H1 (cell line): ENCODE measurements at regions not wholly inside any gene's neighbourhood (a gene's known extent, or its start where the extent isn't known, plus 50 kb on each side); places are given as distances from the start of the nearest gene placed in this dataset.
A peak's percentile ranks its signal among the peaks of the same experiment; 100 is the strongest.

ENCODE experiments used
- CTCF ChIA-PET: fragments of 300-600 bp; sonication (Branson Sonifier 250); formaldehyde crosslinking; loops from one replicate; lab custom pipeline; 2021; ENCODE audit not compliant: partially characterized antibody; lab: Charles Lee
- POLR2A ChIA-PET: fragments of 300-600 bp; sonication (Branson Sonifier 250); formaldehyde crosslinking; loops from one replicate; lab custom pipeline; 2021; ENCODE audit warnings: inconsistent platforms; ENCODE audit not compliant: partially characterized antibody; lab: Charles Lee
- DNase-seq, 2 experiments: peaks; one replicate each; pipeline versions ENCODE4 v3.0.0 to v3.0.0-alpha.2; 2010 to 2022; ENCODE audit warnings: low spot score in 2 of 2, low read depth in 1 of 2, mixed read lengths in 1 of 2
- FAIRE-seq: peaks from 2 replicates; lab custom pipeline; 2011; peaks lifted over from hg19 to GRCh38; lab: Jason Lieb, UNC
- H2AFZ ChIP-seq: 2 replicates; pipeline ENCODE4 v1.8.1; 2012; ENCODE audit warnings: low read length, inconsistent platforms
- H2AK5ac ChIP-seq: 2 replicates; pipeline ENCODE4 v1.6.1; 2013; ENCODE audit warnings: low read depth, low read length
- H2BK120ac ChIP-seq: replicated peaks from 2 replicates; pipeline ENCODE3; 2013; ENCODE audit warnings: low read depth, low read length, inconsistent platforms
- H2BK12ac ChIP-seq: 2 replicates; pipeline ENCODE4 v1.6.1; 2013; ENCODE audit warnings: low read depth, low read length
- H2BK15ac ChIP-seq: 2 replicates; pipeline ENCODE4 v1.6.1; 2013; ENCODE audit warnings: low read length
- H2BK20ac ChIP-seq: 2 replicates; pipeline ENCODE4 v1.6.1; 2013; ENCODE audit warnings: low read length
- H2BK5ac ChIP-seq: 2 replicates; pipeline ENCODE4 v1.6.1; 2013; ENCODE audit warnings: low read depth, low read length
- H3K14ac ChIP-seq: 2 replicates; pipeline ENCODE4 v1.6.1; 2013; ENCODE audit warnings: inconsistent platforms; ENCODE audit not compliant: insufficient read length
- H3K18ac ChIP-seq: 2 replicates; pipeline ENCODE4 v1.6.1; 2013; ENCODE audit warnings: low read length; ENCODE audit errors: extremely low read depth
- H3K23ac ChIP-seq: 2 replicates; pipeline ENCODE4 v1.6.1; 2013; ENCODE audit warnings: inconsistent platforms; ENCODE audit not compliant: insufficient read length
- H3K23me2 ChIP-seq: 2 replicates; pipeline ENCODE4 v1.6.1; 2013; ENCODE audit warnings: low read depth, low read length
- H3K27ac ChIP-seq: 2 replicates; pipeline ENCODE4 v1.6.1; 2011; ENCODE audit warnings: low read depth, low read length, inconsistent platforms
- H3K27me3 ChIP-seq, 4 experiments: replicated peaks in 1 of 4; 1 replicate in 1 of 4; 2 replicates in 3 of 4; pipeline versions ENCODE4 v1.6.1 to v1.8.1; 2011 to 2013; ENCODE audit warnings: low read length in 3 of 4, mild to moderate bottlenecking in 3 of 4, inconsistent platforms in 2 of 4, mixed read lengths in 2 of 4, moderate library complexity in 1 of 4; ENCODE audit not compliant: control insufficient read depth in 3 of 4, insufficient read depth in 3 of 4; ENCODE audit errors: extremely low read depth in 1 of 4
- H3K36me3 ChIP-seq, 4 experiments: 2 replicates each; pipeline versions ENCODE4 v1.6.1 to v1.8.1; 2011 to 2013; ENCODE audit warnings: mild to moderate bottlenecking in 4 of 4, low read length in 3 of 4, moderate library complexity in 2 of 4, control low read depth in 1 of 4, inconsistent platforms in 1 of 4; ENCODE audit not compliant: insufficient read depth in 4 of 4, control insufficient read depth in 2 of 4
- H3K4ac ChIP-seq: replicated peaks from 2 replicates; pipeline ENCODE3; 2013; ENCODE audit warnings: low read length, low read depth, mixed read lengths, inconsistent platforms; ENCODE audit not compliant: insufficient read length
- H3K4me1 ChIP-seq, 4 experiments: replicated peaks in 1 of 4; 1 replicate in 1 of 4; 2 replicates in 3 of 4; pipeline versions ENCODE4 v1.6.1 to v1.8.1; 2011 to 2013; ENCODE audit warnings: low read length in 3 of 4, inconsistent platforms in 2 of 4, mixed read lengths in 1 of 4; ENCODE audit not compliant: insufficient read depth in 4 of 4, control insufficient read depth in 3 of 4
- H3K4me2 ChIP-seq, 2 experiments: 2 replicates each; pipeline versions ENCODE4 v1.6.1 to v1.8.1; 2011 to 2013; ENCODE audit warnings: low read depth in 2 of 2, low read length in 2 of 2, control low read depth in 1 of 2, inconsistent platforms in 1 of 2, mild to moderate bottlenecking in 1 of 2; ENCODE audit not compliant: insufficient read depth in 1 of 2
- H3K4me3 ChIP-seq, 4 experiments: fragments of 200-600, 300-600 bp in 1 of 4; sonication (generic), shearing (Covaris generic), sonication (Bioruptor Twin) in 1 of 4; 2 replicates each; pipeline versions ENCODE4 v1.5.1 to v1.8.1; 2011 to 2016; ENCODE audit warnings: low read length in 4 of 4, low read depth in 3 of 4, control low read depth in 2 of 4, inconsistent platforms in 2 of 4, mild to moderate bottlenecking in 2 of 4, mixed read lengths in 1 of 4, moderate library complexity in 1 of 4; ENCODE audit not compliant: insufficient read depth in 2 of 4; ENCODE audit errors: extremely low read depth in 1 of 4
- H3K56ac ChIP-seq: replicated peaks from 2 replicates; pipeline ENCODE3; 2013; ENCODE audit warnings: low read depth, mild to moderate bottlenecking, mixed read lengths, low read length, inconsistent platforms; ENCODE audit not compliant: insufficient read length
- H3K79me1 ChIP-seq: 2 replicates; pipeline ENCODE4 v1.6.1; 2013; ENCODE audit warnings: low read depth, low read length, control low read depth
- H3K79me2 ChIP-seq, 2 experiments: 2 replicates each; pipeline versions ENCODE4 v1.6.1 to v1.8.1; 2012 to 2013; ENCODE audit warnings: low read length in 2 of 2, mild to moderate bottlenecking in 2 of 2, inconsistent platforms in 1 of 2; ENCODE audit not compliant: insufficient read depth in 2 of 2, control insufficient read depth in 1 of 2
- H3K9ac ChIP-seq, 4 experiments: replicated peaks in 1 of 4; 1 replicate in 1 of 4; 2 replicates in 3 of 4; pipeline versions ENCODE4 v1.6.1 to v1.8.1; 2011 to 2013; ENCODE audit warnings: low read depth in 3 of 4, low read length in 3 of 4, control low read depth in 2 of 4, mild to moderate bottlenecking in 2 of 4, moderate library complexity in 2 of 4, inconsistent platforms in 1 of 4; ENCODE audit errors: extremely low read depth in 1 of 4
- H3K9me3 ChIP-seq, 2 experiments: 2 replicates each; pipeline versions ENCODE4 v1.6.1 to v1.8.1; 2012 to 2013; ENCODE audit warnings: mild to moderate bottlenecking in 2 of 2, moderate library complexity in 2 of 2, control low read depth in 1 of 2, inconsistent platforms in 1 of 2, low read depth in 1 of 2, low read length in 1 of 2, mixed read lengths in 1 of 2; ENCODE audit not compliant: insufficient read depth in 2 of 2
- H4K20me1 ChIP-seq, 2 experiments: replicated peaks in 1 of 2; 2 replicates each; pipeline versions ENCODE3 to v1.8.1; 2011 to 2013; ENCODE audit warnings: inconsistent platforms in 2 of 2, low read length in 2 of 2, mild to moderate bottlenecking in 1 of 2; ENCODE audit not compliant: insufficient read depth in 2 of 2, control insufficient read depth in 1 of 2
- H4K5ac ChIP-seq: 2 replicates; pipeline ENCODE4 v1.6.1; 2013; ENCODE audit warnings: low read length, low read depth, mixed read lengths, inconsistent platforms; ENCODE audit not compliant: insufficient read length
- H4K8ac ChIP-seq: 2 replicates; pipeline ENCODE4 v1.8.0; 2013; ENCODE audit warnings: mild to moderate bottlenecking, moderate library complexity, low read length, inconsistent platforms; ENCODE audit not compliant: insufficient read depth; ENCODE audit errors: extremely low read depth
- H4K91ac ChIP-seq: replicated peaks from 2 replicates; pipeline ENCODE3; 2013; ENCODE audit warnings: low read length, mixed read lengths, inconsistent platforms; ENCODE audit not compliant: insufficient read length
- CTCF ChIP-seq, 3 experiments: IDR thresholded peaks; 1 replicate in 2 of 3; 2 replicates in 1 of 3; pipeline versions ENCODE4 v1.5.1 to v1.6.1; 2011; ENCODE audit warnings: low read length in 3 of 3, mild to moderate bottlenecking in 3 of 3, inconsistent platforms in 2 of 3, low read depth in 1 of 3, moderate library complexity in 1 of 3; ENCODE audit not compliant: insufficient read depth in 1 of 3; ENCODE audit errors: control extremely low read depth in 1 of 3
- E2F6 ChIP-seq: IDR thresholded peaks from 2 replicates; pipeline ENCODE4 v1.6.1; 2012; ENCODE audit warnings: inconsistent platforms
- RAD21 ChIP-seq, 2 experiments: IDR thresholded peaks in 1 of 2; conservative IDR thresholded peaks in 1 of 2; 2 replicates each; pipeline ENCODE4 v1.6.1; 2011; ENCODE audit warnings: low read depth in 2 of 2, low read length in 2 of 2, improper control_type of control experiment in 1 of 2, inconsistent platforms in 1 of 2, mild to moderate bottlenecking in 1 of 2, moderate library complexity in 1 of 2
- RNF2 ChIP-seq: fragments of 200-900, 300-1000 bp; sonication (generic); IDR thresholded peaks from 2 replicates; pipeline ENCODE4 v1.7.1; 2016; ENCODE audit warnings: borderline replicate concordance, low read depth, mild to moderate bottlenecking, antibody characterized with exemption, low read length; ENCODE audit not compliant: poor library complexity, severe bottlenecking; ENCODE audit errors: missing control alignments
- WGBS, 2 experiments: shearing (Covaris generic) in 1 of 2; methylation state at CpG; one replicate each; pipeline versions ENCODE4 v1.1.6 to v1.1.7; 2013 to 2015; ENCODE audit warnings: low lambda C conversion rate in 2 of 2, mixed read lengths in 2 of 2, inconsistent platforms in 1 of 2, low coverage in 1 of 2, missing lambda C conversion rate in 1 of 2; ENCODE audit not compliant: insufficient replicate concordance in 2 of 2, insufficient coverage in 1 of 2, insufficient read length in 1 of 2; ENCODE audit errors: extremely low coverage in 1 of 2, missing lambda C conversion rate in 1 of 2; 5-methylcytosine and 5-hydroxymethylcytosine counted together

GRCh38 chr5:93252165-93252564 is 328.9 kb downstream of the NR2F1-AS1 start:
- no peak overlapping the region for H3K4me3 ChIP-seq
- FAIRE-seq (peak; percentile 28), DNase-seq (no peak)
- H3K4me2 ChIP-seq: no peak overlapping the region
- peak; percentile 47 to 60 for TF ChIP-seq RAD21 (IDR thresholded peaks at IDR 0.05 in 1 of 2, conservative IDR thresholded peaks at IDR 0.05 in 1 of 2; ENCODE audit: low read depth in 2 of 2, low read length in 2 of 2)
- TF ChIP-seq E2F6: no peak
- peak in 1 of 3 experiments; percentile 24; a peak in 2 of 4 replicates for TF ChIP-seq CTCF (IDR thresholded peaks at IDR 0.05; ENCODE audit: control extremely low read depth in 1 of 3, insufficient read depth in 1 of 3, low read depth in 1 of 3, low read length in 3 of 3)
- no peak for TF ChIP-seq RNF2
- H2AK5ac ChIP-seq: no peak overlapping the region
- H2BK5ac ChIP-seq: no peak overlapping the region
- ChIA-PET CTCF (no interaction called here), POLR2A (no interaction called here)
- no peaks in the 10 kb centered on the region for H3K79me2 ChIP-seq
- no peaks in the 10 kb centered on the region; a peak in 2 of 7 replicates for H3K27me3 ChIP-seq
- H2BK20ac ChIP-seq: no peak overlapping the region
- no peak overlapping the region for H4K8ac ChIP-seq
- no peak overlapping the region for H3K27ac ChIP-seq
- no peaks in the 10 kb centered on the region for H3K36me3 ChIP-seq
- no peaks in the 10 kb centered on the region for H3K9me3 ChIP-seq
- H3K23ac ChIP-seq: no peak overlapping the region
- no peaks in the 10 kb centered on the region for H4K20me1 ChIP-seq
- no peak overlapping the region for H2AFZ ChIP-seq
- H3K14ac ChIP-seq: no peak overlapping the region
- H2BK15ac ChIP-seq: no peak overlapping the region
- no peaks in the 10 kb centered on the region for H3K79me1 ChIP-seq
- no peaks in the 10 kb centered on the region for H3K23me2 ChIP-seq
- no peak overlapping the region for H3K9ac ChIP-seq
- H3K56ac ChIP-seq: no peak overlapping the region
- no peak overlapping the region for H3K18ac ChIP-seq
- H3K4ac ChIP-seq: no peak overlapping the region
- H4K5ac ChIP-seq: no peak overlapping the region
- WGBS, 2 experiments: 78% methylated on average over 4 of the region's 4 CpGs; no CpG with 5 or more reads in 1 of the 2 experiments
- no peaks in the 10 kb centered on the region for H3K4me1 ChIP-seq
- H2BK120ac ChIP-seq: no peak overlapping the region
- H2BK12ac ChIP-seq: no peak overlapping the region
- H4K91ac ChIP-seq: no peak overlapping the region
